Tibial artery (tissue), 4 donors: ENCODE measurements at regions not wholly inside any gene's neighbourhood (a gene's known extent, or its start where the extent isn't known, plus 50 kb on each side); places are given as distances from the start of the nearest gene placed in this dataset.

Experiments used
- DNase-seq, 2 donors: peaks; one replicate each; pipeline ENCODE4 v3.0.0-alpha.2; 2019
- H3K27ac ChIP-seq, 2 donors: fragments of 200-600 bp; sonication (generic) in 1 of 2; 1 replicate in 1 of 2; 2 replicates in 1 of 2; pipeline ENCODE4 v1.5.1; 2018 to 2019; ENCODE audit warnings: mild to moderate bottlenecking in 1 of 2
- H3K27me3 ChIP-seq, 2 donors: fragments of 200-600 bp; sonication (generic) in 1 of 2; one replicate each; pipeline versions ENCODE4 v1.5.1 to v1.6.0; 2016 to 2019
- H3K36me3 ChIP-seq, 3 donors: fragments of 200-600 bp; sonication (generic) in 2 of 3; one replicate each; pipeline ENCODE4 v1.5.1; 2016 to 2019; ENCODE audit warnings: mild to moderate bottlenecking in 2 of 3
- H3K4me1 ChIP-seq, 4 donors: fragments of 200-600 bp; sonication (generic) in 2 of 4; 1 replicate in 3 of 4; 2 replicates in 1 of 4; pipeline ENCODE4 v1.5.1; 2016 to 2019
- H3K4me3 ChIP-seq, 2 donors: fragments of 200-600 bp; sonication (generic) in 1 of 2; 1 replicate in 1 of 2; 2 replicates in 1 of 2; pipeline ENCODE4 v1.5.1; 2018 to 2019; ENCODE audit warnings: mild to moderate bottlenecking in 2 of 2
- H3K9me3 ChIP-seq, 3 donors: fragments of 200-600 bp; sonication (generic) in 1 of 3; one replicate each; pipeline ENCODE4 v1.5.1; 2016 to 2019
- CTCF ChIP-seq, 2 experiments: fragments of 200-600 bp in 1 of 2; fragments of 450-650 bp in 1 of 2; IDR thresholded peaks; one replicate each; pipeline ENCODE4 v1.5.1; 2017 to 2019; ENCODE audit warnings: antibody characterized with exemption in 2 of 2, mild to moderate bottlenecking in 1 of 2, moderate library complexity in 1 of 2
- intact Hi-C: fragments of 100-400 bp; cut with DNase I; formaldehyde crosslinking; loops from one replicate; pipeline ENCODE4 v1.15.0; 2023; ENCODE audit warnings: low total_unique reads

- no peak for DNase-seq
- Histone ChIP-seq H3K27me3 (no peaks in the 10 kb centered on the region), H3K9me3 (no peaks in the 10 kb centered on the region), H3K36me3 (no peaks in the 10 kb centered on the region), H3K4me1 (peaks cover 0 to 72% (median 44%) of the 10 kb centered on the region in 4 donors), H3K27ac (peak overlapping the region; percentile 75 to 85), H3K4me3 (peak overlapping the region in 1 of 2 donors; percentile 31)
- peak in 1 of 2 experiments; percentile 7 for TF ChIP-seq CTCF (IDR thresholded peaks at IDR 0.05)
- intact Hi-C loops, result loop anchor here (5.0 kb wide), 1 partner anchor 53 kb away; no protein-coding TSS in a partner anchor
These were observed 49.9 kb upstream of the RTN4 start for GRCh38 chr2:55099878-55100820.
